WERI-Rb-1 (cell line): ENCODE measurements at regions not wholly inside any gene's neighbourhood (a gene's known extent, or its start where the extent isn't known, plus 50 kb on each side); places are given as distances from the start of the nearest gene placed in this dataset.
A peak's percentile ranks its signal among the peaks of the same experiment; 100 is the strongest.

ENCODE experiments used
- DNase-seq: peaks from one replicate; pipeline ENCODE4 v3.0.0-alpha.2; 2020
- H3K27ac ChIP-seq: fragments of 250-450 bp; sonication (Bioruptor Pico); 2 replicates; pipeline ENCODE4 v1.5.1; 2020; ENCODE audit warnings: mild to moderate bottlenecking, moderate library complexity
- H3K27me3 ChIP-seq: fragments of 250-450 bp; sonication (Bioruptor Pico); 2 replicates; pipeline ENCODE4 v1.5.1; 2021; ENCODE audit warnings: mild to moderate bottlenecking, low read depth, moderate library complexity; ENCODE audit not compliant: insufficient read depth, severe bottlenecking
- H3K36me3 ChIP-seq: fragments of 250-450 bp; sonication (Bioruptor Pico); 2 replicates; pipeline ENCODE4 v1.5.1; 2020; ENCODE audit warnings: mild to moderate bottlenecking, moderate library complexity
- H3K4me3 ChIP-seq: 2 replicates; pipeline ENCODE4 v1.5.1; 2011; ENCODE audit warnings: low read depth, mild to moderate bottlenecking, control low read depth, low read length
- H3K9me3 ChIP-seq: fragments of 250-450 bp; sonication (Bioruptor Pico); 2 replicates; pipeline ENCODE4 v1.5.1; 2021; ENCODE audit warnings: mild to moderate bottlenecking, moderate library complexity; ENCODE audit not compliant: severe bottlenecking
- CTCF ChIP-seq: IDR thresholded peaks from 2 replicates; pipeline ENCODE4 v1.5.1; 2011; ENCODE audit warnings: low read depth, mild to moderate bottlenecking, control low read depth, inconsistent platforms, low read length

GRCh38 chr11:119491753-119492510 is 69.0 kb upstream of the THY1 start:
- Histone ChIP-seq H3K9me3 (no peaks in the 10 kb centered on the region), H3K27me3 (no peaks in the 10 kb centered on the region), H3K4me3 (no peak overlapping the region), H3K36me3 (no peaks in the 10 kb centered on the region), H3K27ac (no peak overlapping the region)
- no peak for DNase-seq
- peak; percentile 50 for TF ChIP-seq CTCF

- H3K9me3 ChIP-seq, result no peaks in the 10 kb centered on the region
- no peak for TF ChIP-seq CTCF
- H3K27ac ChIP-seq, result no peak overlapping the region
- no peak for DNase-seq
- H3K27me3 ChIP-seq, result no peaks in the 10 kb centered on the region
- no peaks in the 10 kb centered on the region for H3K36me3 ChIP-seq
- no peak overlapping the region for H3K4me3 ChIP-seq
Measured at GRCh38 chr11:119490253-119491006, 67.5 kb upstream of the THY1 start.

- Histone ChIP-seq H3K9me3 (no peaks in the 10 kb centered on the region), H3K27me3 (no peaks in the 10 kb centered on the region), H3K36me3 (no peaks in the 10 kb centered on the region), H3K4me3 (no peak overlapping the region), H3K27ac (no peak overlapping the region)
- peak; percentile 2 for DNase-seq
- TF ChIP-seq CTCF, result no peak
Measured at GRCh38 chr11:119489087-119489486, 66.1 kb upstream of the THY1 start.

GRCh38 chr11:119488256-119488995 is 65.5 kb upstream of the THY1 start:
- no peak for TF ChIP-seq CTCF
- H3K9me3 ChIP-seq, result no peaks in the 10 kb centered on the region
- peak; percentile 8 for DNase-seq
- H3K27me3 ChIP-seq, result no peaks in the 10 kb centered on the region
- H3K27ac ChIP-seq, result no peak overlapping the region
- no peaks in the 10 kb centered on the region for H3K36me3 ChIP-seq
- H3K4me3 ChIP-seq, result no peak overlapping the region

- Histone ChIP-seq H3K9me3 (no peaks in the 10 kb centered on the region), H3K27ac (no peak overlapping the region), H3K4me3 (no peak overlapping the region), H3K27me3 (no peaks in the 10 kb centered on the region), H3K36me3 (no peaks in the 10 kb centered on the region)
- no peak for TF ChIP-seq CTCF
- peak; percentile 6 for DNase-seq
Measured at GRCh38 chr11:119486691-119487259, 63.8 kb upstream of the THY1 start.
